Kidney epithelial cell (primary cell): ENCODE measurements at regions not wholly inside any gene's neighbourhood (a gene's known extent, or its start where the extent isn't known, plus 50 kb on each side); places are given as distances from the start of the nearest gene placed in this dataset.

Experiments used
- DNase-seq: peaks from one replicate; pipeline ENCODE4 v3.0.0-alpha.2; 2010; ENCODE audit warnings: low read depth
- H3K27me3 ChIP-seq: 2 replicates; pipeline ENCODE4 v1.6.0; 2011; ENCODE audit warnings: low read length; ENCODE audit not compliant: control insufficient read depth, insufficient read depth
- H3K36me3 ChIP-seq: 2 replicates; pipeline ENCODE4 v1.5.1; 2011; ENCODE audit warnings: low read length; ENCODE audit not compliant: control insufficient read depth, insufficient read depth
- H3K4me3 ChIP-seq: 2 replicates; pipeline ENCODE4 v1.5.1; 2011; ENCODE audit warnings: low read depth, mild to moderate bottlenecking, control low read depth, low read length
- TF ChIP-seq, protein P1 (sequence below): IDR thresholded peaks from 2 replicates; pipeline ENCODE4 v1.5.1; 2011; ENCODE audit warnings: mild to moderate bottlenecking, moderate library complexity, low read length, control low read depth, inconsistent platforms; ENCODE audit not compliant: insufficient read depth, poor library complexity, severe bottlenecking

DNA sequence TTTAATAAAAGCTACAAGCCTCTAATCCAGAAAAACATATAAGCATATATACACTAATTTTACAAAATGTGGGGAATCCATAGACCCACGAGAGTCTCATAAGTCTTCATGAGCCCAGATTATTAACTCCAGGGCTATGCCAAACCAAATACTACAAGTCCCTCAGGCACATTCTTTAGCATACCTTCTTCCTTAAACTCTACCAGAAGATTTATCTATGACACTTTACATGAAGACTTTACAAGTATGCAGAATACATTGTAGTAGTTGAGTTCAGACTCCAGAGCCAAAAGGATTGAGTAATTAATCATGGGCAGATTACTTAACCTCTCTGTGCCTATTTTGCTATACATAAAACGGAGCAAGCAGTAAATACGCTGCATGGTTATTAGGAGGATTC is 793.7 kb upstream of the ADGRL2 start:
- Histone ChIP-seq H3K36me3 (no peaks in the 10 kb centered on the region), H3K4me3 (no peak overlapping the region), H3K27me3 (no peaks in the 10 kb centered on the region)
- TF ChIP-seq, protein P1, sequence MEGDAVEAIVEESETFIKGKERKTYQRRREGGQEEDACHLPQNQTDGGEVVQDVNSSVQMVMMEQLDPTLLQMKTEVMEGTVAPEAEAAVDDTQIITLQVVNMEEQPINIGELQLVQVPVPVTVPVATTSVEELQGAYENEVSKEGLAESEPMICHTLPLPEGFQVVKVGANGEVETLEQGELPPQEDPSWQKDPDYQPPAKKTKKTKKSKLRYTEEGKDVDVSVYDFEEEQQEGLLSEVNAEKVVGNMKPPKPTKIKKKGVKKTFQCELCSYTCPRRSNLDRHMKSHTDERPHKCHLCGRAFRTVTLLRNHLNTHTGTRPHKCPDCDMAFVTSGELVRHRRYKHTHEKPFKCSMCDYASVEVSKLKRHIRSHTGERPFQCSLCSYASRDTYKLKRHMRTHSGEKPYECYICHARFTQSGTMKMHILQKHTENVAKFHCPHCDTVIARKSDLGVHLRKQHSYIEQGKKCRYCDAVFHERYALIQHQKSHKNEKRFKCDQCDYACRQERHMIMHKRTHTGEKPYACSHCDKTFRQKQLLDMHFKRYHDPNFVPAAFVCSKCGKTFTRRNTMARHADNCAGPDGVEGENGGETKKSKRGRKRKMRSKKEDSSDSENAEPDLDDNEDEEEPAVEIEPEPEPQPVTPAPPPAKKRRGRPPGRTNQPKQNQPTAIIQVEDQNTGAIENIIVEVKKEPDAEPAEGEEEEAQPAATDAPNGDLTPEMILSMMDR = no peak
- DNase-seq = no peak

DNA sequence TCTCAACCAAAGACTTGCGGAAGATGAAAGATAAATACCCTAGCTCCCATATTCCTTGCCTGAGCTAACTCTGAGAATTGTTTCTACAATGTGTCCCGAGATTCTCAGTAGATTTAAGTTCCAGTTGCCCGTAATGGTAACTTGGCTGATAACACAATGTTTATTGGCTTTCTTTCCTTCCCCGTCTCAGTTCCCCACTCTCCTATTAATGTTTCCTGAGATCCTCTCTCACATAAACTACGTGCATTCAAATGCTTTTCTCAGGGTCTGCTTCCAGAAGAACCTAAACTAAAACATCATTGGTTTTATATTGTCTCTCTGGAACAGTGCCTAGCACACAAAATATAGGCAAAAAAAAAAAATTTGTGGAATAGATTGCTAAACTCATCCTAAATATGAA is 794.2 kb upstream of the ADGRL2 start:
- Histone ChIP-seq H3K4me3 (no peak overlapping the region), H3K27me3 (no peaks in the 10 kb centered on the region), H3K36me3 (no peaks in the 10 kb centered on the region)
- DNase-seq = no peak
- TF ChIP-seq, protein P1 = no peak

DNA sequence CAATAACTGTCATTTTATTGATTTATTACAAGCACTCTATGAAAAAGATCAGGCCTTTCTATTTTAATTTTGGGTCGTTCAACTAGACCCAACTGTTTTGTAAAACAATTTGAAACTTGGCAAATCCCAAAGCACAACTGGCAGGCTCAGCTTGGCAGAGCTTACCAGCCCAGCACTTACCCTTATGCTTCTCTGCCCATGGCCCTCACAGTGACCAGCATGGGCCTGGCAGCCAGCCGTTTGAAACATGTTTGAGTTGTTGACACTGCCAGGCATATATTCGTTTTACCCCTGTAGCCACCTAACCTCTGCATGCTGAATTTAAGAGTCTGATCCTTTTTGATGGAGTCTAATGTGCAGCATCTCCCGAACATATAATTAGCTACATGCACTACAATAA is 796.7 kb upstream of the ADGRL2 start:
- TF ChIP-seq, protein P1 = no peak
- Histone ChIP-seq H3K4me3 (no peak overlapping the region), H3K36me3 (no peaks in the 10 kb centered on the region), H3K27me3 (no peaks in the 10 kb centered on the region)
- DNase-seq = no peak

DNA sequence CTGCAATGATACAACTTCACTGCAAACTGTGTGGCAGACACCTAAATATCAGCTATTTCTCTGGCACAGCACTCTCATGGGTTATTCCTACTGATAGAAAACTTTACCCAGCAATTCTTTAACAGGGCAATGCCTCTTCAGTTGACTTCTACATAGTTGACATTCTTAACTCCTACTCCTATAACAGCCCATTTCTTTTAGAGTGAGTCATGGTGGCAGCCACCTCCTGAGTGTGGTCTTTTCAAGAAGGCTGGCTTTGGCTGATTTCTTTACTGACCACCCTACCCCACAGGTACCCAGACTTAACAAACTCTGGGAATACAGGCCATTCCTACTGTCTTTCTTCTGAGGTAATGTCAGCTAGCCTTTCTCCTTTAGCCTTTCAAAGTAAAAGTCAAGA is 805.8 kb upstream of the ADGRL2 start:
- Histone ChIP-seq H3K36me3 (no peaks in the 10 kb centered on the region), H3K27me3 (no peaks in the 10 kb centered on the region), H3K4me3 (no peak overlapping the region)
- no peak for DNase-seq
- TF ChIP-seq, protein P1 = no peak

DNA sequence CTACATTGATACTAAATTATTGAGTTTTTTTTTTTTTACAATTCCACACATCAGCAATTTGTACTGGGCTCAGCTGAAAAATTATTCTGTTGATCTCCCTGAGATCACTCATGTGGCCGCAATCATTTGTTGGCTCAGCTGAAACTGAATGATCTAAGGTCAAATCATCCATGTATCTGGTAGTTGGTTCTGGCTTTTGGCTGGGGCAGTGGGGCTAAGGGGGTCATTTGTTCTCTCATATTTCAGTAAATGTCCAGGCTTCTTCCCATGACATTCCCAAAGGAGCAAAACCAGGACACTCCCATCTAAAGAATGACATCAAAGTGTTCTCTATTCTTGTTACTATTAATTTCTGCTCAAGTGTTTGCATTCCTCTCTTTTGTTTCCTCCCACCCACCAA is 806.7 kb upstream of the ADGRL2 start:
- TF ChIP-seq, protein P1 = no peak
- Histone ChIP-seq H3K36me3 (no peaks in the 10 kb centered on the region), H3K27me3 (no peaks in the 10 kb centered on the region), H3K4me3 (no peak overlapping the region)
- DNase-seq = no peak

DNA sequence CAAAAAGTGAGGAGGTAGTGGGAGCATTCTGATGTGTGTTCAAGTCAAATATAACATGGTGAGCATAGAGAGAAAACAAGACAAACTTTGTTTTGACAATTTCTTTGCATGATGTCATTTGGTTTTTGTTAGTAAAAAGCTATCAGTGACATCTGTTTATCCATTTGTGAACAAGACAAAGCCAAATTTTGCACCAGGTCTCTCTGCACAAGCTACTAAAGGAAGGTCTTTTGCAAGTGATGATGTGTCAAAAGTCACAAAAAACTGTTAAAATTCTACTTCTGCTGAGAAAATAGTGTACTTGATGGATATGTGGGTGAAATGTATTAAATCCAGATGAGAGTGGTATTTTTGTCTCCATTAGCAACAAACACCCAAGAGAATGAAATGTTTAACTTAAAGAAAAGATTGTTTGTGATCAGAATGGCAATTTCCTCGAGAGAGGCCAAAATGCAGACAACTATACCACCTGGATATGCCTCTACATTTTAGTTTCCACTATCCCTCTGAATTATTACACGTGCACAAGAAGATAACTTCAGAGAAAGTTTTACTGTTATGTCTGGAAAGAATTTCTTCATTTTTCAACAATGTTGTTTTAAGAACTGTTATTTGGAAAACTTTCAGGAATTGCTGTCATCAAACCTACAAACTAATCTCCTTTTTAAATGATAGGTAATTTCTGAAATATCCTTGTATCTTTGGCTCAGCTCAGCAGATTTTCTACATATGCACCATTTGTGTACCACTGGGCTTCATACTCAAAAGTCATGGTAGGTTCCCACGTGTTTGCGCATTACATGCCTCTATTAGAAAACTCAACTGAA is 807.4 kb upstream of the ADGRL2 start:
- no peak for DNase-seq
- Histone ChIP-seq H3K27me3 (no peaks in the 10 kb centered on the region), H3K36me3 (no peaks in the 10 kb centered on the region), H3K4me3 (no peak overlapping the region)
- TF ChIP-seq, protein P1 = no peak
